ENCODE measurements at regions not wholly inside any gene's neighbourhood (a gene's known extent, or its start where the extent isn't known, plus 50 kb on each side); places are given as distances from the start of the nearest gene placed in this dataset.
"Not testable (repeated sequence)": the region's sequence is repeated elsewhere in the genome, so short reads cannot be mapped to it uniquely, and the experiment has no call there.

DNA sequence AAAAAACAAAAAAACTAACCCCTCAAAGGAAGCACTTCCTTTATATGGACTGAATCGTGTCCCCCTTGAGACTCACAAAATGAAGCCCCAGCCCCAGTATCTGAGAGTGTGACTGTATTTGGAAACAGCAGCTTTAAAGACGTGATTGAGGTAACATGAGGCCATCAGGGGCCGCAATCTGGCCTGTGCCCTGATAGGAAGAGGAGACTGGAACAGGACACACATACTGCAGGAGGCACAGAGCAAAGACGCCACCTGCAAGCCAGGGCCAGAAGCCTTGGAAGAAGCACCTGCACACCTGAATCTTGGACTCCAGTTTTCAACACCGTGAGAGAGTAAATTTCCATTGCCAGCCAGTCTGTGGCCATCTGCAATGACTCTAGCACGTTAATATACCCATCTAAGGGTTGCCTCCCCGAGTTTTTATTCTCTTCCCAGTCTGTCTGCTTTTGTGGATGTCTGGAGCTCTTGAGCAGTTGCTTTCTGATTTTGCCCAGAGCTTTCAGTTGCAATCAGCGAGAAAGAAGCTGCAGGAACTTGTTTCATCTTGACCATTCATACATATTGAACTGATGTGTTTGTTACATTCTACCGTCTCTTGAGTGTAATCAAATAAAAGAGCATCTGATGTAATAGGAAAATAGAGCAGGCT lies 775.8 kb upstream of the TPTE start:
- not testable (repeated sequence) for DNase-seq (ENCODE audit: low read depth, low spot score)

- DNase-seq (ENCODE audit: low read depth, low spot score): not testable (repeated sequence)
Observed at GRCh38 chr21:9746311-9746710, 775.1 kb upstream of the TPTE start.

DNA sequence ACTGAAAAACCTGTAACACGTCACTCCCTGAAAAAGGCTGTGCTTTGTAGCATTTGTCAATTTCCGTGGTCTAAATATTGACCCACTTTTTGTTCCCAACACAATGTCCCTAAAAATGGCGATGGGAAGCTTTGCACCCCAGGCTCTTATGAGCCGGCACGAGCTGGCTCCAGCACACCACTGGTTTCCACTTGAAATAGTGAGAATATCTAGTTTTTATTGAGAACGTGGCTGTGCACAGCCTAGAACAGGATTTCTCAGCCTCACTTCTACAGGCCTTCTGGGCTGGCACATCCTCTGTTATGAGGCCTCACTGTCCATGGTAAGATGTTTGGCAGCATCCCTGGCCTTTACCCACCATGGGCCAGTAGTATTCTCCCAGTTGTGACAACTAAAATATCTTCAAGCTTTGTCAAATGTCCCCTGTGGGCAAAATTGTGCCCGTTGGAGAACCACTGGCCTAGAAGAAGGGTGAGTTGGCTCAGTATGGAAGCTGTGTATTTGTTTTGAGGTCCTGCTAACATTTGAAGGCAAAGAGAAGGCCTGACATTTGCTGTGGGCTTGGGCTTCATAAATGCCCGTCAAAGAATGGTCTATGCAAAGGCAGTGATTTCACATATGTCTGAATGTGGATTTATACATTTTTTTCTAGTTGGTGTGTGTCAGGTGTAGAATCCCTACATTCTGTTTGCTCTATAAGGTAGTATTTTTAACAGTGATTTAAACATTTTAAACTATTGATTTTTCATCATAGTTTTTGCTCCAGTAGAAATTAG lies 774.4 kb upstream of the TPTE start:
- DNase-seq (ENCODE audit: low read depth, low spot score): not testable (repeated sequence)

DNA sequence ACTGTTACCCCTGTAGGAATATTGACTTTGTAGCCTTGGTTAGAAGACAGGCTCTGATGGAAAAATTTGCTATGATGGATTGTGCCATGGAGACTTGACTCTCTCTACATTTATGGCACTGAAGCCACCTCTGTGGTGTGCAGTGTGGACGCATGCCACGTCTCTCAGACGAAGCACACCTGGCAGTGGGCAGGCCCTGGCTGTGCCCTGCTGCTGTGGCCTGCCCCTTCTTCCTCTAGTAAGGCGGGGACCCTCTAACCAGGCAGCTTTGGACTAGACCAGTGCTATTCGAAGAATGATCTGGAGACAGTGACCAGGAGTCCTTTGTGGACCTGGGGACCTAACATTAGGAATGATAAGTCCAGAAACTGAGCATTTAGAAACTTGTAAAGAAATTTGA lies 773.5 kb upstream of the TPTE start:
- DNase-seq (ENCODE audit: low read depth, low spot score): not testable (repeated sequence)

DNA sequence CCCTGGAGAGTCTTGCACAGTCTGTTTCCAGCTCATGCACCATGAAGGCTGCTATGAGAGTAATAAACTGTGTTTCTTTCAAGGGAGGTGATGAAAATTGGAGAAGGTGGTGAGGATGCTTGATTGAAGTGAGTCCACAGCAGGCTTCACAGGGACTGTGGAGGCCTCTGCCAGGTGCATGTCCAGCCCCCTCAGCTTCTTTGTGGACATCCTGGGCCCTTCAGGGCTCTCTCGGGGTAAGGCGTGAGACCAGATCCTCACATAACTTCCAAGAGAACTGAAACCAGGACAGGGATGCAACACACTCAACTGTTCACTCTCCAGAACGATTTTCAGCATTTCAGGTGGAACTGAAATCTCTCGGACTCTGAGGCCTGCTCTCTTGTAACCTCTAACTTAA lies 772.9 kb upstream of the TPTE start:
- not testable (repeated sequence) for DNase-seq (ENCODE audit: low read depth, low spot score)

DNA sequence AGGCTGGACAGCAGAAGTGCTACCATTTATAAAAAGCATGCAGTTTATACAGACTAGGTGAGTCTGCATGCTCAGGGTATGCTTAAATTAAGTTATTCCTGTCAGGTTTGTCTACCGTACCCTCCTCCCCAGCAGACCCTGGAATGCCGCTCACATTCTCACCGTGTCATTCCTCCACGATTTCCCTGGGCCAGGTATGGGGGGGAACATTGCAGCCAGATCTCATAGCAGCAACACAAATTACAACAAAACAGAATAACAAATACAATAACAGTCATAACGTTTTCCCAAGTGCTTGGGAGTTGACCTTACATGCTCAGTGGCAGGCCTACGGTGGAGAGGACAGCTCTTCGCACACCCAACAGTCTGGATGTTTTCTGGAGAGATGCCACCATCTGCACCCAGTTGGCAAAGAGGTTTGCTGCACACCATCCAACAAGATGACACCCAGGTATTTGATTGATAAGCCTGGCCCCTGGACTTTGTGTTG lies 771.6 kb upstream of the TPTE start:
- not testable (repeated sequence) for DNase-seq (ENCODE audit: low read depth, low spot score)

DNA sequence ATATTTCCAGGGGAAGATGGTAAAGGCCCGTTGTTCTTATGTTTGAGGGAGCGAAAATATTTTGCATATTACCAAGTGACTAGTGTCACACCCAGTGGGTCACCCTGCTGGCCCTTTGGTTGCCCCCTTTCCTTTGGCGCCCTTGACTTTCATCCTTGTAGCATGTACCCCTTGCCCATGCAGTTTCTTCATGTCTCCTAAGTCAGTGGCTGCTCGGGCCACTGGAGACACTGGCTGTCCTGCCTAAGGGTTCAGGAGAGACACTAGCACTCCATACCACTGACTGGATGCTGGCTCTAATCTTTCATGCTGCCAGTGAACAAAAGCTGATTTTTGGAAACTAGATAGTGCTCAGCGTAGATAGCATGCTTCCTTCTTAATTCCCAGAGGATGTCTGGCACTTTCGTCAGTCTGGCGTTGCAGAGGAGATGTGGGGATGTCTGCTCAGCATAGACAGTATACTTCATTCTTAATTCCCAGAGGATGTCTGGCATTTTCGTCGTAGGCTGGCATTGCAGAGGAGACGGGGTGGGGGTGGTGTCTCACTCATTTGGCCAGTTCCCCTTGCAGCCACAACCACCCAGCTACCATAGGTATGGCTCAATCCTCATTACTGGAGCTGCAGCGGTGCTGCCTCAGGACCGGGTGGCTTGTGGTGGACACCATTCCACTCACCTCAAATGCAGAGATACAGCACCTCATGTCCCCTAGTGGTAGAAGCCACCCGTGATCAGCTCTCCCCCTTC lies 770.9 kb upstream of the TPTE start:
- no peak for DNase-seq (ENCODE audit: low read depth, low spot score)

GRCh38 chr21:9751087-9751585 lies 770.2 kb upstream of the TPTE start:
- not testable (repeated sequence) for DNase-seq (ENCODE audit: low read depth, low spot score)

DNA sequence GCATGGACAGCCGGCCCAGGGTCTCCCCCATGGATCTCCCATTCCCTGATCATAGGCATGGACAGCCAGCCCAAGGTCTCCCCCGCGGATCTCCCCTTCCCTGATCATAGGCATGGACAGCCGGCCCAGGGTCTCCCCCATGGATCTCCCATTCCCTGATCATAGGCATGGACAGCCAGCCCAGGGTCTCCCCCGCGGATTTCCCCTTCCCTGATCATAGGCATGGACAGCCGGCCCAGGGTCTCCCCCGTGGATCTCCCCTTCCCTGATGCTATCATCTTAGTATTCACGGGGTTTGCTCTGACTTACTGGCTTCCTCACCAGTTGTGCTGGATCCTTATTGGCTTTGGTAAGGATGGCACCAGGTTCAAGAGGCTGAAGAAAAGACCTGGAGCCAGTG lies 769.4 kb upstream of the TPTE start:
- DNase-seq (ENCODE audit: low read depth, low spot score): not testable (repeated sequence)

- DNase-seq (ENCODE audit: low read depth, low spot score): not testable (repeated sequence)
Observed at GRCh38 chr21:9753441-9753840, 767.9 kb upstream of the TPTE start.

- no peak for DNase-seq (ENCODE audit: low read depth, low spot score)
Observed at GRCh38 chr21:9753943-9754342, 767.4 kb upstream of the TPTE start.

GRCh38 chr21:9754434-9754833 lies 766.9 kb upstream of the TPTE start:
- DNase-seq (ENCODE audit: low read depth, low spot score): not testable (repeated sequence)

DNA sequence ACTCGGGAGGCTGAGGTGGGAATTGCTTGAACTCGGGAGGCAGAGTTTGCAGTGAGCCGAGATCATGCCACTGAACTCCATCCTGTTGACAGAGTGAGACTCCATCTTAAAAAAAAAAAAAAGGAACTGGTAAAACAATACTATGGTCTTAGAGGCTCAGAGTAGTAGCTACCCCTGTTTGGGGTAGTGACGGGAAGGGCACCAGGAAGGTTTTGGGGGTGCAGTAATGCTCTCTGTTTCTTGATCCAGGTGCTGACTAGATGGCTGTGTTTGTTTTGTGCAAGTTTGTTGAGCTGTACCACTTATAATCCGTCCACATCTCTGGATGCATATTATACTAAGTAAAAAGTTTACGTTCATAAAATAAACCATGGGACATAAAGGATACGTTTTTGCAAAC lies 765.8 kb upstream of the TPTE start:
- DNase-seq (ENCODE audit: low read depth, low spot score): no peak

DNA sequence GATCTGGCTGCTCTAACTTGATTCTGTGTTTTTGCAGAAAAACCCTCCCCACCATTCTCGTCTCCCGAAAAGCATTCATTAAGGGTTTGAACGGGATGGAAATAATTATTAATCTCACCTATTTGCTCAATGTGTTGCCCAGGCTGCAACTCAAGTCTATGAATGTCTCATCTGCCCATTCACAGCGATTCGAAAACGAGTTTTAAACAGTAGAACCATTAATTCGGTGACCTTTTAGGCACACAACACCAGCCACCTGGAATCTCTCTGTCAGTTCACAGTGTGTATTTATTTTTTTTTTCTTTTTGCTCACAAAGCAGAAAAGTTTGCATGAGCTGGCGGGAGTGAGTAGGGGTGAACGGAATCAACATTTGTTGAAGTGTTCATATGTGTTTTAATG lies 764.7 kb upstream of the TPTE start:
- DNase-seq (ENCODE audit: low read depth, low spot score): no peak

GRCh38 chr21:9757118-9757517 lies 764.3 kb upstream of the TPTE start:
- DNase-seq (ENCODE audit: low read depth, low spot score): not testable (repeated sequence)

DNA sequence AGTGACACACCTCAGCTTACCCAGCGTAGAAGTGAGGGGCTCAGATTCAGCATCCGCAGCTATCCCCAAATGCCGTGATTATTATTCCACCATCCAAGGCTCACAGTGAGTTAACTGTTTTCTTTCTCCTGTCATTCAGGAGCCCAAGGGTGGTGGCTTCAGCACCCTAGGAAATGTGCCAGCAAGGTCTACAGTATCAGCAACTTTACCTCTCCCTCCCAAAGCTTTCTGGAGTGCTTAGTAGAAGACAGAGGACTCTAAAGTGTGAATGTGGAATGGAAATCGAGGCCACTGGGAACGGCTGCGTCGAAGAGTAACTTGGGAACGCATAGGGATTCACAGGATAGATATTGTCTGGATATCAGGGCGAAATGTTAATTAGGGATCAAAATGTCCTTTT lies 763.8 kb upstream of the TPTE start:
- not testable (repeated sequence) for DNase-seq (ENCODE audit: low read depth, low spot score)

DNA sequence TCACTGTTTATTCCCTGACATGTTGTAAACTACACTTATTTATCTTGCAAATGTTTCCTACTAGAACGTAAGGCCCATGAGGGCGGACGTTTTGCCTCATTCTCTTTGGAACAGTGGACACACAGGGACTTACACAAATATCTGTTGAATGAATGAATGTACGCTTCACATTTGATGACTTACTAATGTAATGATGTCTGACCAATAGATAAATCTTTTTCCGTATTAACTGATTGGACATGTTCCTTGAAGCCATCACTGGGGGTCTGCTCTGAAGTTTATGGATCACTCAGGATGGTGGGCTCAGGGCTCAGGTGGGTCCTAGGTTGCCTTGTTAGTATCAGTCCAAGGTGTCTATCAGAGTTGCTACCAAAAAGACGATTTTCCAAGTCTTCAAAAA lies 763.2 kb upstream of the TPTE start:
- DNase-seq (ENCODE audit: low read depth, low spot score): no peak

- no peak for DNase-seq (ENCODE audit: low read depth, low spot score)
Observed at GRCh38 chr21:9758888-9759287, 762.5 kb upstream of the TPTE start.

- DNase-seq (ENCODE audit: low read depth, low spot score): no peak
Observed at GRCh38 chr21:9759972-9760371, 761.4 kb upstream of the TPTE start.

DNA sequence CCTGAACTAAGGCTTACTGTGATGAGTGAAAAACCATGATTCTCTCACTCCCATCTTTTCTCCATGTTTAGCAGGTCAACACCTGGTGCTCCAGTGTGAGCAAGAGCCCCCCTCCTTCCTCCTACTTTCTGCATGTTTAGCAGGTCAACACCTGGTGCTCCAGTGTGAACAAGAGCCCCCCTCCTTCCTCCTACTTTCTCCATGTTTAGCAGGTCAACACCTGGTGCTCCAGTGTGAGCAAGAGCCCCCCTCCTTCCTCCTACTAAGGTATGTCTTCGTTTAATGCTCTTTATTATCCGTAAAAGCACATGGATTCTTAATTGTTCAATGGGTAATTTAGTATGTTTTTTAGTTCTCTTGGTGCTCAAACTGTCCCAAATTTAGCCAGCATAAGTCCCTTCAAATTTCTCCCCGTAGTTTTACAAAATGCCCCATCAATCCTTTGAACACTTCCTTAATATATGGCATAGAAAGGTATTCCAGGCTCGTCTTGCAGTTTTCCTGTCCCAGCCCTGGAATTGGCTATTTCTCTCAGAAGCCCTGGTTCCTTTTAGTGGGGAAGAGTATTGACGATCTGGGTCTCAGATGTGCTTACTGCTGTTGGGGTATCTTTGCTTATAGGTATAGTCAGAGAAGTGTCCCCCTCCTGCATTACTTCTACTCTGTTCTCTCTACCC lies 760.8 kb upstream of the TPTE start:
- DNase-seq (ENCODE audit: low read depth, low spot score): no peak

DNA sequence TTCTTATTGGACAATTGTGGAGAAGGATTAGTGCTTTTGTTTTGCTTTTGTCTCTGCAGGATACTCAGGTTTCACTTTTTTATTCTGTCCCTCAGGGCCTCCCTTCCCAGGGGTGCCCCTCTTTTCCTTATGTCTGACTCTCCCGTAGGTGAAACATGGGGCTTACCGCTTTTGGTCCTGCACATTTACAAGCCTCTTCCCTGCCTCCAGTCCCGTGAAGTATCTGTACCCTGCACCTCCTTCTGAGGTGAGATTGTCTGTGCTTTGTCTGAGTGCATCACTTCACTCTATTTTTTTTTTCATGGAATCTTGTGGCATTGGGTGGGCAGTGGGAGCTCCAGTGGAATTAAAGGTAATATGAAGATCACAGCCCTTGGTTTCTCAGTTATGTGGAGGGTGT lies 758.1 kb upstream of the TPTE start:
- no peak for DNase-seq (ENCODE audit: low read depth, low spot score)

- no peak for DNase-seq (ENCODE audit: low read depth, low spot score)
Observed at GRCh38 chr21:9763807-9764206, 757.6 kb upstream of the TPTE start.

Data from brain pericyte (primary cell).